HG03025 (cell line): ENCODE measurements at regions not wholly inside any gene's neighbourhood (a gene's known extent, or its start where the extent isn't known, plus 50 kb on each side); places are given as distances from the start of the nearest gene placed in this dataset.

Source experiments
- ATAC-seq: cut with Tn5 transposase; IDR thresholded peaks from one replicate; pipeline ENCODE4 v1.9.1; 2021; ENCODE audit warnings: mild to moderate bottlenecking, moderate library complexity; ENCODE audit not compliant: unreplicated experiment, low FRiP score

DNA sequence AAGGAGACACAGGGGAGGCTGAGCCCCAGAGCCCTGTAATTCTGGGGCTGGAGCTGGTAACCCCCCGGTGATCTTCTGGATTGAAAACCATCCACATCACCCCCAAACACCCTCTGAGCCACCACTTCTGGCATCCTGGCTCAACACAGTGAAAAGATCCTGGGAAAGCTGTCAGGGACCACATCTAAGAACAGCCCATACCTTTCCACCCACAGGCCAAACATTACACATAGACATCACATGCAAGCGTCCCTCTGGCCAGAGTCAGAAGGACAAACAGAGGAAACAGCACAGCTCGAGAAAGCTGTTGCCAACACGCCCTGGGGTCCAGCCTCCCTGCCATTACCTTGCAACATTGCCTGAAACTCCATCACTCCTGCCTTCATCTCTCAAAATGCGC, 469.5 kb downstream of the SOX6 start:
- no peak for ATAC-seq

DNA sequence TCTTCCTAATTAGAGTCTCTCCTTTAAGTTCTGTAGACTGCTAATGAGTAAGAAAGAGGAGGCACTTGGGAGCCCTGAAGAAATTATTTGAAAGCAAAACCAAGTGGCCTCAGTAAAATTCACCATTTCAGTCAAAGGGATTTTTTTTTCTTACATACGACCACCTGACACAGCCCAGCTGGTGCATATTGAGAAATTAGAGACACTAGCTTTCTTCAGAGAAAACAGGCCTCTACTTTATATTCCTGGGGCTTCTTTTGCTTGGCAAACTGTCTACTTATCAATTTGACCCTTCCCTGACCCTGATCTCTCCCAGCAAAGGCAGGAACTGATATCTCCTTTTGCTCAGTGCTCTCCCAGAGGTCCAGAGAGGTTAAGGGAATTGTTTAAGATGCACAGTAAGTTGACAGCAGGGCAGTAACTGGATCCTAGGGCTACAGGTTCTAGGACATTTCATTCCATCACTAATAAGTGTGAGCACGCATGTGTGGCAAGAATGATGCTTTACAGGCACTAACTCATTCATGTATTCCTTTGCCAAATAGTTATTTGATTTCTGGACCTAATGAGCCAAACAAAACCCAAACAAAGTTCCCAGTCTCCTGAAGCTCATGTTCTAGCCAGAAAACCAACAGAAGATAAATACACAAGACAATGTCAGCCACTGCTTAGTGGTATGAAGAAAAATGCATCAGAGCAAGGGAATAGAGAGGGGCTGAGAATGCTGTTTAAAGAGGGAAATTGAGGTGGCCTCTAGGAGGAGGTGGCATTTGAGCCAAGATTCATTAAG, 467.6 kb downstream of the SOX6 start:
- ATAC-seq, result no peak

DNA sequence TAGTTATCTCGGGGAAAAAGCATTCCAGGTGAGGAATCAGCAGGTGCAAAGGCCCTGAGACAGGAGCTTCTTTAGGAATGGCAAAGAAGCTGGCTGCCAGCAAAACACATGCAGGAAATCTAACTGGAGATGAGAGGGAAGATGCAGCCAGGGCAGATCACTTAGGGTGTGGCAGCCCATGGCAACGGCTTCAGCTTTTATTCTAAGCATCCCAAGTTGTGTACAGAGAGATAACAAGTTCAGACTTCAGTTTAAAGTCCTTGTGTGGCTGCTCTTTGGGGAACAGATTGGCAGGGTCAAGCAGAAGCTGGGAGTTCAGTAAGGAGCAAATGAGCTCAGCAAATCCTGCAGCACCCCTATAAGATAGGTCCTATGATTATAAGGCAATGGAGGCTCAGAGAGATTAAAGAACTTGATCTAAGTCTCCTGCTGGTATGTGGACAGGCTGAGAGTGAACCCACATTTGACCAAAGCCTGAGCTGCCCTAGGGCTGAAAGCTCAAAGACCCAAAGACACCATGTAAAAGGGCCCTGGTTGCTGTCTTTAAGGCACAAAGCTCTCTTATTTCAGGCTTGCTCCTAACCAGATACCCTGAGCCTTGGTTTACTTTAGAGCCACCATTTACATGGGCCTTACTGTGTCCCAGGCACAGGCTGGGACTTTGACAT, 466.8 kb downstream of the SOX6 start:
- no peak for ATAC-seq

DNA sequence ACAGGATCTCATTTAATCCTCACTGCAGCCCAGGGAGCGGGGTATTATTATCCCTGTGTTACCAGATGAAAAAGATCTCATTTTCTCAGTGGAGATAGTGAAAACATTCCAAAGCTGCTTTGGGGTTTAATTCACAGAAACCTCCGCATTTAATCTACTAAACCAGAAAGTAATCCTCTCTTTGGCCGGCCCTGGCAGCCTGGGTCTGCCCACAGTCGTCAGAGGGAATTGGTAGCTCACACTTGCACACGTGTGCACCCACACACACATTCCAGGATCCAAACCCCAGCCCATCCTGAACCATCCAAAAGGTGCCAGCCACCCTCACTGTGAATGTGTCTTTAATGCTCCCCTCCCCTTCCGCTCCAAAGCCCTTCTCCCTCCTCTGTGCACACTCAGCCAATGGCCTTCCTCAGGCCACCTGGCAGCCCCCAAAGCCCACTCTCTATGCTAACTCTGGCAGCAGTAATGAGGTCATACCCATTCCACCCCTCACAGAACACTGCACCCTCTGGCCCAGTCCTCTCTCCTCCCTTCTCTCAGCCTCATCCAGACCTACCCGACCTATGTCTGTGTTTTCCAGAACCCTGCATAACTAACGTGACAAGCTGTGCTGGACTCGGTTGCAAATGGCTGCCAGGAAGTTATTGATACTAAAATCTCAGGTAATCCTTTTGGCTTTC, 466.2 kb downstream of the SOX6 start:
- no peak for ATAC-seq

DNA sequence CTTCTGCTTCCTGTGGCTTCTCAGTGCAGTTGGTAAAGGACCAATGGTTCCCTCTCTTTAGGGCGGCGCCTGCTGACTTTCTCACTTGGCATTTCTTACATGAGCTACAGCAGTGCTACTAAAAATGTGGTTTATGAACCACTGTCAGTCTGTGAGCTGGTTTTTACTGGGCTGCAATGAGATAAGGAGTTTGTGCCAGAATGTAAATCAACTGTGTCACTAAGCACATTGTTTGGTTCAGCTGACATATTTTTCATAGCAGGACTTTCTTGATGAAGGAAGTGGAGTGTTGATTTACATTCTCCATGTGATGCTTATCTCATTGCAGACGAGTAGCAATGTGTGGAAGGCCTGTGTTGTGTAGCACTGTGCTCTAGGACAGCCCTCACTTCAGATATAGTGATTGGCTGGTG, 463.3 kb downstream of the SOX6 start:
- no peak for ATAC-seq

DNA sequence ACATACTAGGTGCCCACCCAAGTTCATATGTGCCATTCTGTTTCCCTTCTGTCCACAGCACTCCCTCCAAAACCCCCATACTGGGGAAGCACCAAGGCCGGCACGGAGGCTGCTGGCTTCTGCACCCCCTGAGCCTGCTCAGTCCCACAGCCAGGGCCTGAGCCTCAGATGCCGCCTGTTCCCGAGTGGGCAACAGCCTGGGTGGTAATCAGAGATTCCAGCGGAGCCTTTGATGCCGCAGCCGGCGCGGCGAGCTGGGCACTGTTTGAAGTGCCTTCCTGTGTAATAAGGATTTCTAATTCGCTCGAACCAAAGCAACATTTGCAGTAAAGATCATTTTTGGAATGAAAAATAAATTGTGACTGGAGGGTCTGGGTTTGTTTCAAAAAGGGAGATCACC, 460.3 kb downstream of the SOX6 start:
- no peak for ATAC-seq

DNA sequence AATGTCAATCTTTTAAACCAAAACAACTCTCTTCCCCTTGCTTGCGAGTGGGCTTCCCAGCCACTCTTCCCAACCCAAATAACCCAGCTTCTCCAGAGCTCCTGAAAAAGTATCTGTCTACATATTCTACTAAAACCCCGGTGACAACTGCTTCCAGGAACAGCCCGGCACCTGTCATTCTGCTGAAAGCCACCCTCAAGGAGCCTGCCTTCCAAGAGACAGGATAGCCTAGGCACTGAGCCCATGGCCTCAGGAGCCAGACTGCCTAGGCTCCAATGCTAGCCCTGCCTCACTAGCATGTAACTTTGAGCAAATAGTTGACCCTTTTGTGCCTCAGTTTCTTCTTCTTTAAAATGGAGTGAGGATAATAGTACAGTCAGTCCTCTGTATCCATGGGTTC, 459.8 kb downstream of the SOX6 start:
- no peak for ATAC-seq

DNA sequence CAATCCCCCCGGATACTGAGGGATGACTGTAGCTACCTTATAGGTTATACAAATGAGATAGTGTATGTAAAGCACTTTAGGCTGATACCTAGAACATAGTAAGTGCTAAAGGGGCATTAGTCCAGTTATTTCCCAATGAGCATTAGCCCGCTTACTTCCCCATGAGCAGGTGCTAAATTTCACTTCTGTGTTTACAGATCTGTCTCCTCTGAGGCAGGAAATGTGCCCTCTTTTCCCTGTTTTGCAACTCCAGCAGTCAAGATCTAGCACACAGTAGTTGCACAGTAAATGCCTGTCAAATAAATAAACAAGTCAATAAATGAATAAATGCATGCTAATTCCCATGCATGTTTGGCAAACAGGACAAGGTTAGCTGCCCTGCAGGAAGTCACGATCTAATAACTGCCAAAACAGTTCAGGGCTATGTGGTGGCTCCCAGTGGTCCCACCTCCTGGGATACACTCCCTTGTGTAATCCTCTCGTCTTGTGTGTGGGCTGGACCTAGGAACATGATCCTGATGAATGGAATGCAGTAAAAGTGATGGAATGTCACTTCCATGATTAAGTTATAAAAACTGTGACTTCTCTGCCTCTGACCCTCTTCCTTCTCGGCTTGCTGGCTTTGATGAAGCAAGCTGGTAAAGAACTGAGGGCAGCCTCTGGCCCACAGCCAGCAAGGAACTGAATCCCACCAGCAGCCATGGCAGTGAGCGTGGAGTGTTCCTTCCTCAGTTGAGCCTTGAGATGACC, 459.0 kb downstream of the SOX6 start:
- ATAC-seq, result no peak

DNA sequence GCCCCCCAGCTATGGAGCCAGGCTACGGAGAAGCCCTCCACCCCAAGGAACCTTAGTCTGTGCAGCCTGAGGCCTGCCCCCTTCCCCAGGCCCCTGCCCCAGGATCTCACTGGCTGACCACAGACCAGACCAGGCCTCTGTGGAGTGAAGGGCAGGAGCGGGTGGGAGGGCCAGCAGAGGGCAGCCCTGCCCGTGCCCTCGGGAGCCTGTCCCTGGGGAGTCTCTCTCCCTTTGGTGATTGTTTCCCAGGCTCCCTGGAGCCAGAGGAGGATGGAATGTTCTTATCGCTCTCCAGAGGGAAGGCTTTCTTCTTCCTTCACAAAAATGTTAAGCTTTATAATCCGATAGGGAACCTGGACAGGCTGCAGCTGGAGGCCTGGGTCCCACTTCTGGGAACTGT, 455.3 kb downstream of the SOX6 start:
- ATAC-seq, result no peak

DNA sequence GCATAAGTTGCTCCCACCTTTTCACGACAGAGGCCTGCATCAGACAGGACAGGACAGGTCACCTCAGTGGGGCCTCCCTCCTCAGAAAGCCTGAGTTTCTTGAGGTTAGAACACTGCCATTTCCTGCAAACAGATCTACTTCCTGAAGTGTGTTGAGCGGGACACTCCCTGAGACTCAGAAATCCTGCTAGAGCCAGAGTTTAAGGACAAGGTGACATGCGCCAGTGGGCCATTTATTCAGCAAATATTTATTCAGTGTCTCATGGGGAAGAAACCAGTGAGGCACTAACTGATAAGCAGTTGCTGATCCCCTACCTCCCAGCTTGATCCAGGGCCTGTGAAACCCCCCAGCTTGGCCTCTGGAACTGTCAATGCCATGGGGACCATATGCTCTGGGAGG, 454.6 kb downstream of the SOX6 start:
- ATAC-seq, result no peak

DNA sequence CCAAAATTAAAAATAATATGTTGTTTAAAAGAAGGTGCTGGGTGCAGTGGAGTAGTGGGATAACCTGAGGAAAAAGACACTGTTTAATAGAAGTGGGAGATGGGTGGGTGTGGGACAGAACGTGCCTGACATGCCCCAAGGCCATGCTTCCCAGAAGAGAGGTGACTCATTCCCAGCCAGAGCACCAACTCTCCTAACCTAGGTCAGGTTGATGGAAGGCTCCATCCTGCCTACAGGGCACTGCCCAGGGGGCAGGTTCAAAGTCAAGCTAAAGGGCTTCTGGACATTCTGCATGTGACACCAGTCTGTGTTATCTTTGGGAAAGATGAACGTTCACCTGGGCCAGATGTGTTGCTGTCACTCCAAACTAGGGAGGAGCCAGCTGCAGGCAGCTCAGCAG, 453.1 kb downstream of the SOX6 start:
- no peak for ATAC-seq

DNA sequence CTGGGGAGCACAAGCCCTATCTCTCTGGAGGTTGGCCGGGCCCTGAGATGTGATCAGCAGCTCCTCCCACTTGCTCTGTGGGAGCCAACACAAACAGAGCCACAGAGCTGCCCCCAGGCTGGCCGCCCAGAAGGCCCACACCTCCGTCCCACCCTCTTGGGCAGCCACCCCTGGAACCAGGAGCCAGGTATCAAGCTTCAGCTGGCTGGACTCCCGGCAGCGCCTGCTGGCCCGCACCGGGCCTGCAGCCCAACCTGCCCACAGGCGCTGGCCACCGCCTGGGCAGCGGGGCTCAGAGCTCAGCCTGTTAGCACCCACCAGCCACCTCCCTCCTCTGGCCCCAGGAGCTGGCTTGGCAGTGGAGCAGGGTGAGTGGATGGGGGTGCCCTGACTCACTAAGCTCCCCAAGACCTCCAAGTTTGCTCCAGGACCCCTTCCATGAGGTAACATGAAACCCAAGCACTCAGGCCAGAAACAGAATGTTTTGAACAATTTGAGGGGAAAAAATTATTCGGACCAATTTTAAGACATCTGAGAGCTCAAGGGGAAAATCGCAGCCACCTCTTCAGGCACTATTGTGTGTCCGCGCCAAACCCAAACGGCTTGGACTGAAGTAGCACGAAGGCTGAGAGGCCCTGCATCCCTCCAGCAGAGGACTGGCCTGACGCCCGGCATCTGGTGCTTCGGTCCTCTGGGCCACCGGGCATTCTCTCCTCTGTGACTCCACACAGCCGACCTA, 450.8 kb downstream of the SOX6 start:
- ATAC-seq, result no peak

DNA sequence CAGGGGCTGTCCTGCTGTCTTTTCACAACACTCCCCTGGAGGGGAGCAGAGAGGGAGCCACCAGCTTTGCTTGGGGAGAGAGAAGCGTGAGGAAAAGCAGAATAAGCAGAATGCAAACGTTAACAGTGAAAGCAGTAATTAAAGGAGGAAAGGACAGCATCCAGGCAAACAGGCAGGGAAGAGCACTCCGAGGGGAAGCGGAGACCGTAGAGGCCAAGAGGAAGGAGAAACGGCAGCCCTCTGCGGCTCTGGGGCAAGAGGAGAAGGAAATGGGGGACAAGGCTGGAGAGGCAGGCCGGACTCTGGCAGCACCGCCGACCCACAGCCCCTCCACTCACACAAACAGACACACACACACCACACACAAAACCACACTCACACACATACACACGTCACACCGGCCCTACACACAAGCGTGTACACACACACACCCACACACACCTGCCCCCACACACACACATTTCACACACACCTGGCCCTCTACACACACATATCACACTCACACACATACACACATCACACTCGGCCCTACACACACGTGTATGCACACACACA, 449.8 kb downstream of the SOX6 start:
- no peak for ATAC-seq

DNA sequence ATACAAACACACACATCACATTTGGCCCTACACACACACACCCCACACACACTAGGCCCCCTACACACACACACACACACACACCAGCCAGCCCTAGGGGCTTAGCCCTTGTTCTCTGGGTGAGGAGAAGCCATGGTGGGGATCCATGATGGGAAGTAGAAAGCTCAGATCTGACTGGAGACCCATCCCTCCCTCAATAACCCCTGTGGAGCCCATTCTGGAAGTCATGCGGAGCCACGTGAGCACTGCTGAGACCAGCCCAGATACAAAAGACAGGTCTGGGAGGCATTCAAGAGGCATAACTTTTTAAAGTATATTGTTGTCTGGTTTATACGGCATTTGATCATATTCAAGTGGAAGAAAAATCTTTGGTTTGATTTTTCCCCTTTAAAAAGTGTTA, 448.5 kb downstream of the SOX6 start:
- ATAC-seq, result no peak

DNA sequence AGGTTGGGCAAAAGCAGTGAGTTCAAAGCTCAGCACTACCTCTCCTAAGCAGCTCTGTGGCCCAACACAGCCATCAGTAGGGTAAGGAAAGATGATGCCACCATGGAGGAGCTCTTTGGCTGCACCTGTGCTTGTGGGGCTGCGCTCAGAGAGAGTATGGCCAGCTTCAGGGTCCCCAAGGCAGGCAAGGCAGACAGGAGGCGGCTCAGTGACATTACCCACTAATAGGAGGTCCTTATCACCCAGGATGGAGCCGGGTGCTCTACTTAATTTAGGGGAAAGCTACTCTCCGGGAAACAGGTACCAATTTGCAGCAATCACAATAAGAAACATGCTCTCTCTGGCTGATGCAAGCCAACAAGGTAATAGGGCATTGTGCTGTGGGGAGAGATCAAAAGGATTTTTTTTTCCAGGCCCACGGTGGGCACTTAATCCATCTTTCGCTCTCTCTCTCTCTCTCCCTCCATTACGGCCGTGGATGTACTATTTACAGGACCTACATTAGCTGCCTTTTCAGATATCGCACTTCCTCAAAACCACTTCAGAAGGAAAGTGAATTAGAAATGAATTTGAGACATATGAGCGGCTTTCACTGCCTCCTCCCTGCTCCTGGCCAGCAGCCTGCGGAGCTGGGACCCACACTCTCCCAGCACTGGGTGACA, 446.3 kb downstream of the SOX6 start:
- ATAC-seq, result no peak

DNA sequence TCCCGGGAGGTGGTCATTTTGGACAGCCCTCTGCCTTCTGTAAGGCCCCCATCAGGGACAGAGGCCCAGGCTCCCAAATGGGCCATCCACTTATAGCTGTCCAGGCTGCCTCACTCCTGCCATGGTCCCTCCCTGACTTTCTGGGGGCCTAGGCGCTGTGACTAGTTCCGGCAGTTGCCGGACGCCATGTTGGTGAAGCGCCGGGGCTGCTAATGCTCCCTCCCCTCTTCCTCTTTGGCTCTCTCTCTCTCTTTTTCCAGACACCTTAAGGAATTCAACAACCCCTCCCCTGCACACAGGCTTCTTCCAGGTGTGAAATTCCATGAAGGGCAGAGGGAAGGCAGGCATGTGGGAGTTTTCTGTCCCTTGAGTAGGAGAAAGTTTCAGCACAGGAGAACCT, 445.6 kb downstream of the SOX6 start:
- no peak for ATAC-seq

DNA sequence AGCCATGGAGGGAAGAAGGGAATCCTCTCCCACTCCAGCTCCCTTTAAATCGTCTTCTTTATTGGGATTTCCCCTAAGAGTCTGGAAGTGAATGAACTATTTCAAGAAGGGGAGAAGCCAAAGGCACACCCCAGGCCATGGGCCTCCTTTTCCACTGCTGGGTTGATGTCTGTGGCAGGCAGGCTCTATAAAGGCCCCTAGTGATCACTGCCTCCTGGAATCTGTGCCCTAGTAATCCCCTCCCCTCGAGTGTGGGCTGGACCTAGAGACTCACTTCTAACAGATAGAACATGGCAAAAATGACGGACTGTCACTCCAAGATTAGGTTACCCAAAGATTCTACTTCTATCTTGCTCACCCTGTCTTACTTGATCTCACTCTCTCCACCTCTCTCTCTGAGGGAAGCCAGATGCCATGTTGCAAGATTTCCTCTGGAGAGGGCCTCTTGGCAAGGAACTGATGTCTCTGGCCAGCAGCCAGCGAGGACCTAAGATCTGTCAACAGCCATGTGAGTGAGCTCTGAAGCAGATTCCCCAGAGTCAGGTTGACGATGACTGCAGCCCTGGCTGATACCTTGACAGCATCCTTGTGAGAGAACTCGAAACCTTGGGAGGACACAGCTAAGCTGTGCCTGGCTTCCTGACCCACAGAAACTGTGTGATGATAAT, 444.8 kb downstream of the SOX6 start:
- no peak for ATAC-seq

DNA sequence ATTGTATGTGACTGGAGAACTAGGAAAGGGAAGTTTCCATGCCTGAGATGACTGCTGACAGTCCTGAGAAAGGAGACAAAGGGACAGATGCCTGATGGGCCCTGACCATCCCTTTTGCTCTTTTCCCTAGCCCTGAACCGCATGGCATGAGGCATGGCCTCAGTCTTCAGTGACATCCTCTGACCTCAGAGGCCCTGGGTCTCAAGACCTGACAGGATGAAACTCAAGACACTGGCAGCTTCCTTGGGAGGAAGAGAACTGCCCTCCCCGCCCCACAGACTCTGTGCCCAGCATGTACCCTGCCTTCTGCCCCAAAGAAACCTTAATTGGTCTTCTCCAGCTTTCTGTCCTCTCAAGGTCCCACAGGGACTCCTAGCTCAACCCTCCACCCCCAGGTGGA, 444.1 kb downstream of the SOX6 start:
- no peak for ATAC-seq

DNA sequence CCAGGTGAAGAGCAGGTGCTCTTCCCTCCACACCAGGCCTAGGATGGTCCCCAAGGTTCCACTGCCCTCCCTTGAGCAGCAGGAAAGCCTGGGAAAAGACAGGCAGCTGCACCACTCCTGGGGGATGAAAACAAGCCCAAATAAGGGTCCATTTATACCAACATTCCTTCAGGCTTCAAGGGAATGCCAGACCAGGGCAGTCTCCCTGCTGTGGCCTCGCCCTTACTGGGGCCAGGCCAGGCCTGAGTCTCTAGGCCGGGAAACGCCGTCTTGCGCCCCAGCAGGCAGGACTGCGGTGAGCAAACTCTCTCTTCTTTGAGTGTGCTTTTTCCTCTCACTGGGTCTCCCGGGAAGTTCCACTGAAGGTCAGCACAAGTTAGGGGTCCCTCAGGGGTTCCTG, 443.5 kb downstream of the SOX6 start:
- ATAC-seq, result no peak
